Femur (tissue), 1 donor: ENCODE measurements at regions not wholly inside any gene's neighbourhood (a gene's known extent, or its start where the extent isn't known, plus 50 kb on each side); places are given as distances from the start of the nearest gene placed in this dataset.

ENCODE experiments used
- DNase-seq: peaks from one replicate; pipeline ENCODE4 v3.0.0-alpha.2; 2017

DNA sequence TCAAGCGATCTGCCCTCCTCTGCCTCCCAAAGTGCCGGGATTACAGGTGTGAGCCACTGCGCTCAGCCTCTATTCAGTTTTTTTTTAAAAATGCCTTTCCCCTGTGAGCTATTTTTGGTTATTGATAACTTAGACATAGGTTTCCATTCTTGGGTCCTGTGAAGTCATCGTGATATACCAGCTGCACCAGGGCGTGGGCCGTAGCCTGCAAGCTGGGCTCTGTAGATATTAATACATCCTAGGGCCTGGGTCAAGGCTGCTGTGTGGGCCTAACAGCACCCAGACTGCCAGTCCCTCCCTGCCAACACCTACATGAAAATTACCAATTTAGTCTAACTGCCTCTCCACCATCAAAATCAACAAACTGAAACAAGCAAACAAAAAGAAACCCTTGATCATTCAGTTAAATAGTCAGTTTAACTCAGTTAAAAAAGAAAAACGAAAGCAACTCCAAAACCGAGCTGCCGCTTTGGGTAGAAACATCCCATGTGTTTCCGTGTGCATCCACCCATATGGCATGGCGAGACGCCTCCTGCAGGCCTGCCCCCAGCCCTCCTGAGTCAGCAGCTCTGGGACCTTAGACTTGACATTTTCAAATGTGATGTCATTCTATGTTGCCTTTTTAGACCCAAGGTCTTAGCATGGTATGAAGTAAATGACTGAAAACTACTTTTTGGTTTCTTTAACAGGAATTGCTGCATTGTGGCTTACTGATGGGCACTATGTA, 330.2 kb downstream of the GLRX3 start:
- DNase-seq: no peak

DNA sequence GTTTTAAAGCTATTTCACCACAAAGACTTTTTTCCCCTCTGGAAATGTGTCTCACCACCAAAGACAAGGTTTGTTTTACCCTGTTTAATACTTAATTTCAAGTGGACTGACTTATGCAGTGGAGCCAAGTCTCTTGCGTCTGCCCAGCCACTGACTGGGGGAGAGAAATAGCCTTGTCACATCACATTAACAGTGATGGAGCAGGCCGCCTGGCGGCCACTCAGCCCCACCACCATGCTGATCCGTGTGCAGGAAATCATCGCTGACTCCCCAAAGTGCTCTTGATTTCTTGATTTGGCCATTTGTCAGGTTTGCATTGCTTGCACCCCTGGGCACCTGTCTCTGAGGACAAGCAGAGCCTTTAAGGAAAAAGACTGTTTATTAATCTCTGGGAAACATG, 334.1 kb downstream of the GLRX3 start:
- DNase-seq: peak; percentile 5

DNA sequence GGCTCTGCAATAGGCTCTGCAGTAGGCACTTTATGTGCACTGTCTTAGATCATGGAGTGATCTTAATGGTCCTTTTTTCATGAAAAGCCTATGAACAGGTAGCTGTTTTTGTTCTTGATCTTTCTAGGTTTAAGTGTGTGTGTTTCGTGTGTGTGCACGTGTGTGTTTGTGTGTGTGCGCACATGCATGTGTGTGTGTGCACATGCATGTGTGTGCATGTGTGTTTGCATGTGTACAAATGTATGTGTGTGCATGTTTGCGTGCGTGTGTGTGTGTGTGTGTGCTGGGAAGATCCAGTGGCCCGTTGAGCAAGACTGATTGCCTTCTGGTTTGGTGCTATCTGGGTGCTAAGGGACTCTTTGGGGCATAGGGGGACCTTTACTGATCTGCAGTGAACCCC, 334.8 kb downstream of the GLRX3 start:
- no peak for DNase-seq

DNA sequence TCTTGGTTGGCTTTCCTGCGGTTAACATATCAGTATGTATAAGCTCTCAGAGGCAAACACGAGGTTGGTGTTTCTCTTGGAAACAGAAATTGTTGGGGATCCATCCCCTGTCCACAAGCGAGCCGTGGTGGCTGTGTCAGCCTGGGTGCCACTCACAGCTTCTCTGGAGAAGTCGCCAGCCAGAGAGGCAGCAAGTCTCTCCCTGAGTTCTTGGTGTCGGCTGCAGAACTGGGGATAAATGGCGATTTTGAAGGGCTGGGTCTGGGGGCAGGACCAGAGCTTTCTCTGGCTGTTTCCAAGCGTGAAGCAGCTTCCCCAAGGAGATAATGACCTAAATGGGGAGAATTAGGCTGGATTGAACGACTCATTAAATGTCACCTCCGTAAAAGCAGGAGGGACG, 335.3 kb downstream of the GLRX3 start:
- DNase-seq: peak; percentile 3

DNA sequence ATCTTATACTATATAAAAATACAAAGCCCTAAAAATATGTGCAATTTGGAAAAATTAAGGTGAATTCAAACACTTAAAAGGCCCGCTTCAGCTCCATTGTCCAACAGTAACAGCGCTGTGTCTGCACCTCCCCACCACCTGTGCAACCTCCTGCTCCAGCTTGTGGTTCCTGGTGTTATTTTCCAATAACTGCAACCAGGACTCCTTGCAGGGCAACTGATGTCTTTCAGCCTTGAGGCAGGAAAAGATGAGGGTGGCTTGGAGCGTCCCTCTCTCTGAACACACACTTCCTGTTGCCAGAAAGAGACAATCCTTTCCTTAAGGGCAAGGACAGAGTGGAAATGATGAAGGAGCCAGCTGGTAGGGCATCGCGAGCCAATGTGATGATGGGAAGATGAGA, 336.0 kb downstream of the GLRX3 start:
- no peak for DNase-seq

DNA sequence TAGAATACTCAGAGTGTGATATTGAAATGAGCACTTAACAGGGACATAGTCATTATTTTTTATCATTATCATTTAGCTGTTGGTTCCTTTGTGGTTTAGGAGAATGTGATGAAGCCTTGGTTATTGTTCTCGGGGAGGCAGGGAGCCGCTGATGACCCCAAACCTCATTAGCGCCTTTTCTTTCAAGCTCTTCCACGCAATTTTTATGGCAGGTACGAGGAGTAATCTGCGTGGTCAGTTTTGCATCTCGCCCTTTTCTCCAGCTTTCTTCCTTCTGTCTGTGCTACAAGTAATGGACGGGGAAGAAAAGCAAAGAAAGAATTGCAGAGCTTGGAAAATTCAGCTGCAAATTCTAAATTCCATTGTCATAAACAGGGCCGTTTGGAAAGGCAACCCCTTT, 338.4 kb downstream of the GLRX3 start:
- DNase-seq: no peak

DNA sequence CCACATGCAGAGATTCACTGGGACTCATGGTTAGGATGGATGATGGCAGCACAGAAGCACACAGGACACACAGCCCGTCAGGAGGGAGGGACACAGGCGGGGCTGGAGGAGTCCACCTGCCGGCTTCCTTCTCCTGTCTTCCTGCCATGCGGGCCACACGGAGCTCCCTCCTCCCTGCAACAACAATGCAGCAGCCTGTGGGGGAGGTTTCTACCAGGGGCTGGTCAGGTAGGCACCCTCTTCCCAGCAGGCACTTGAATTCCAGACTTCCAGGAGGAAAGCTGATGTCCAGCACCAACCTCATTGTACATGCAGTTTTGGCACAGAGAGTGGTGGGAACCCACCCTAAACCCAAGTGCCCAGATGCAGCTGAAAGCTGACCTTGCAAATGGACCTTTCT, 341.2 kb downstream of the GLRX3 start:
- no peak for DNase-seq

DNA sequence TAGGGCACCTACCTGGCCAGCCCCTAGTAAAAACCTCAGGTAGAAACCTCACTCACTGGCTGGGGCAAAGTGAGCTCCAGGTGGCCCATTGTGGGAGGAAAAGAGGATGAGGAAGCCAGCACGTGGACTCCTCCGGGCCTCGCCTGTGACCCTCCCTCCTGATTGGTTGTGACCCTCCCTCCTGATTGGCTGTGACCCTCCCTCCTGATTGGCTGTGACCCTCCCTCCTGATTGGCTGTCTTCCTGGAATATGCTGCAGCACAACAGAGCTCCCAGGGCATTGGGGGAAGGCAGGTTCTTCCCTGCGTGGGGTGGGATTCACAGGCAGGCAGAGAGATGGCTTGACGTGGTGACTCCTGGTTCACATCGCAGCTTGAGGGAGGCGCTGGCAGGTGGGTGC, 343.0 kb downstream of the GLRX3 start:
- DNase-seq: no peak

DNA sequence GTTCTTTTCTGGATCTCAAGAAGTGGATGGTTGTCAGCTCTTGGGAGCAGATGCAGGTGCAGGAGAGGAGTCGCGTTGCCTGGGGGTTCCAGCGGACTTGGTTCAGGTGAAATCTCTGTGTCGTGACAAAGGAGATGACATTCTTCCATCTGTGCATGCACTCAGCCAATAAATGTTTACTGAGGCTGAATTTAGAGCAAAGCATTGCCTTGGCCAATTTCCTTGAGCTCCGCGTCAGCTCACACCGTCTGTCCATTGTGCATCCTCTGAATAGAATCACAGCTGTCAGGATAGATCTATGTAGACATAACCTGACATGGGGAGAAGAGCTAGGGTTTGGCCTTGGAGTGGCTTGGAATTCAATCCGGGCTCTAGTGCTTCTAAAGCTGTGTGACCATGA, 343.7 kb downstream of the GLRX3 start:
- no peak for DNase-seq

DNA sequence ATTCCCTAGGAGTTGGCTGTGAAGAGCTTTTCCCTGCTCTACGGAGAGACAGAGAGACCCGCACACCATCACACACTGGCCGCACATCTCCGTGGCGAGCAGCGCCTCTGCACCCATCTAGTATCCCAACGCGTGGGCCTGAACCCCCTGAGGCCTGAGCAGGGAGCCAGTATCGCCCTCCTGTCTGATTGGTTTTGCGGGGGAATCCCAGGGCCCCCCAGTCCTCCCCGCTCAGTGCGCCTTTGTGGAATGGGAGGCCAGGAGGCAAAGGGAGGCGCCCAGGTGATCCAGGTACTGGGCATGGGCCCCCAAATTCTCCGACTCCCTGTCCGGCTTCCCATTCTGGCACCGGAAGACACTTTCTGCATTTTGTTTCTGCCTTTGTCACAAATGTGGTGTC, 344.3 kb downstream of the GLRX3 start:
- no peak for DNase-seq

DNA sequence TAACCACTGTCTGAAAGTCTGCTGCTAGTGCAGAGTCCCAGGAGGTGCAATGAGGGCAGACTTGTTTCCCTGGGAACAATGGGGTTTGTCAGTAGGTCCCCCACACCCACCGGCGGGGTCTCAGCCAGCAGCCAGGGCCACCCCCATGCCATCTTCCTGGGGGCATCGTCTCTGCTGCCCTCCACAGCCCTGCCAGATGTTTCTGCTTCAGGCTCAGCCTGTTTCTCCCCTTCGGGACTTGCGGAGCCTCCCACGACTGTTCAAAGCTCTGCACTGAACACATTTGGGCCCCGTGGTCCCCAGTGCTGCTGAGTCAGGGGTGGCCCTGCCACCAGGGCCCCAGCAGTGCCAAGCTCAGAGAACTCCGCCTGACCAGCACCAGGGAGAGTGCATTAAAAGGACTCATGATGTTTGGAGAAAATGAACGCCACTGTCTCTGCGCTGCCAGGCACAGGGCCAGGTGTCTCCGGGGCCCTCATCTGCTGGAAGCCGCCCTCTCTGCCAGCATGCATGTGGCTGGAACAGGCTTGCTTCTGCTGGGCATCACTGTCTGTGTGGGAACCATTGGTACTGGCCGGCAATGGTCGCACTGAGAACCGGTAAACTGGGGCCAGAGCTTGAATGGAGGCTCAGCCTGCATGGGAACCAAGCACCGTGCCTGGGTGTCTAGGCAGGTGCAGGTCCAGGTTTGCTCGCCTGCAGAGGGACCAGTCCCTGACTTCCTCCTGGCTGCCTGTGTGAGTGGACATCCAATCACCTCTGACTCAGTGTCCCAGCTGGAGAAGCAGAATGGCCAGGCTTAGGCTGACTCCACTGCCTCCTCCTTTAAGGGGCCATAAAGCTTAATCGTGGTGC, 345.1 kb downstream of the GLRX3 start:
- DNase-seq: peak; percentile 9

DNA sequence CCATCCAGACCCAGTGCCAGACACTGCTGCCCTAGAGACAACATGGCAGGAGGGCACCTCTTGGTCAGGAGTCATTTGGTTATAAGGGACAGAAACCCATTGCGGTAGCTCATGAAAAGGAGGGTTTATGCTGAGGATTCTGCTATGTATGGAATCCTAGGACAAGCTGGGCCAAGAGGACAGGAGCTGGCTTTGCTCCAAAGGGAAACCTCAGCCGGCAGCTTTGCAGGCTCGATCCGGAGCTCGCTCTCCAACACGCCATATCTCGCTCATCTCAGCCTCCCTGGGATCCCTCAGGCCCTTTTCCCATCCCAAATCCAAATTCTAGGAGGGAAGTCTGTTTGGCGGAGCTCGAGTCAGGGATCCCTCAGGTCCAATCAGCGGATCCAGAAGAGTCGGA, 345.7 kb downstream of the GLRX3 start:
- peak; percentile 17 for DNase-seq

DNA sequence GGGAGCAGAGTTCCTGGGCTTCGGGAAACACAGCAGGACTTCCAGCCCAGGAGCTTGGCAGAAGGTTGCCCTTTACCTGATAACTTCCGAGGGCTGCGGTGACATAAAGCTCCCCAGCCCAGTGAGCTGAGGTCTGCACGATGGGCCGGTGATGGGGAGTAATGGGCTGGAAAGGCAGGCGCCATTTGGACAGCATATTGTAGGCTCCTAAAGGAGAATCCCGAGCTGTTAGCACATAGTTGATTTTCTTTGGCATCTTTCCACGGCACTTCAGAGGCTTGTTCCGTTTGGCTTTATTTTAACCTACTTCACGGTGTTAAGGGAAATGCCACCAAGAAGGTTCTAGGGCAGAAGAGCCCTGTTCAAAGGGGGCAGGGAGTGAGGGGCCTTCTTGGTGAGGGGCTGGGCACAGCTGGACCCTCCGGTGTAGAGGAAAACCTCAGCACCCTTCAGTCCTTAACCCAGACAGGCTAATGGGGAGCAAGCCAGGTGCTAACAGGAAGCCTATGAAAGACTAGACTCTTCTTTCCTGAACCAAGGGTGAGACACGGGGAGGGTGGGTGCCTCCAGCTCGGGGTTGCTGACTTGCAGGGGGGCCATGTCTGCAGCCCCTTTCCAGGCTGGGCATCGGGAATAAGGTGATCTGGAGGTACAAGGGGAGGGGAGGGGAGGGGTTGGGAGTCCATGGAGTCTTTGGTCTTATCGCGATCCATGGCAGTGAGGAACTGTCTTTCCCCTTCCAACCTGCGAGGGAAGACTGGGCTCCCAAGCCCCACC, 347.7 kb downstream of the GLRX3 start:
- peak; percentile 8 for DNase-seq

DNA sequence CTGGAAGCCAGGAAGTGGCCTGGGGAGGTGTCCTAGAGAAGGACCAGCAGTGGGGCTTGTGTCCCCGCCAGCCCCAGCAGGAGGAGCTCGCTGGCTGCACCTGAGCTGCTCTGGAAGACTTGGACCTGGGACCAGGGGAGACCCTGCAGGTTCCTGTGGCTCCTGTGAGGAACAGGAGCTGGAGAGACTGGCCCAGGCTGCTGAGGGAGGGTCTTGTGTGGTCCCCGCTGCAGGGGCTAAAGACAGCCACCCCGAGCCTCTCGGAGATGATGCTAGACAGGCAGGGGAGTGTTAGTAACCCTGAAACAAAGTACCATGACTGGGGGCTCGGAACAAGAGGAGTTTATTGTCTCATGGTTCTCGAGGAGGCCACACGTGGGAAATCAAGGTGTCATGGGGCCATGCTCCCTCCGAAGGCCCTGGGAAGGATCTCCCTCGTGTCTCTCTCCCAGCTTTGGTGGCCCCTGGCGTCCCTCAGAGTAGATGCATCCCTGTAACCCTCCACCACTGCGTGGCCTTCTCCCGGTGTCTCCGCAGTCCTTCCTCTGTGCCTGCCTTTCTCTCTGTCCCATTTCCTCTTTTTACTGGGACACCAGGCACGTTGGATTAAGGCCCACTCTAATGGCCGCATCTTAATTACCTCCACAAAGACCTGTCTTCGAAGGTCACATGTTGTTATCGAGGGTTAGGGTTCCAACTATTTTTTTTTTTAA, 348.4 kb downstream of the GLRX3 start:
- peak; percentile 5 for DNase-seq

DNA sequence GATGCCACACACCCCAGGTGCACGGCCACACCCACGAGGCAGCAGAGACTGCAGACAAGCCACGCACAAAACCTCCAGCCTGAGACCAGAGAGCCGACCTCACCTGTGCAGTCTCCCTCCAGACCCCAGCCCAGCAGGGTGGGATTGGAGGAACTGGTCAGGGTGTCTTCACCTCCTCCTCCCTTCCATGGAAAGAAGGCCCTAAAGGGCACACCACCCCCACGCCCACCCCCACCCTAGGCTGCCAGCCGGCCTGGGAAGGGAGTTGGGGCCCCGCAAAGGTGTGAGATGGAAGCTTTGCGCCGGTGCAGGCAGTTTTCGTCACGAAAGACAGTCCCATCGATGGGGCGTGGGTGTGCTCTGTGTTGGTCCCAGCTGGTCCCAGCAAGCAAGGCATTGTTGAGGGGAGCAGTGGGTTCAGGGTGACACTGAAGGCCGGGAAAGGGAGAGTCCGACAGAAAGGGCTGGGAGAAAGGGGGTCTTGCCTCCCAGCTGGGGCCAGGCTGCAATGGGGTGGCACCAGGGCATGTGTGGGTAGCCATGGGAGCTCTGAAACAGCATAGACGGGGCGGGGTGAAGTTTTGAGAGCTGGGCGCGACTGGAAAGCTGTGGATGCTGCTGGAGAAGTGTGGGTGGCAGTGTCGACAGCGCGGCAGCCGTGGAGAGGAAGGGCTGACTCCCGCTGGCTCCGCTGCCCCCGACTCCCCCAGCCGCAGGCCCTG, 349.2 kb downstream of the GLRX3 start:
- DNase-seq: peak; percentile 5

DNA sequence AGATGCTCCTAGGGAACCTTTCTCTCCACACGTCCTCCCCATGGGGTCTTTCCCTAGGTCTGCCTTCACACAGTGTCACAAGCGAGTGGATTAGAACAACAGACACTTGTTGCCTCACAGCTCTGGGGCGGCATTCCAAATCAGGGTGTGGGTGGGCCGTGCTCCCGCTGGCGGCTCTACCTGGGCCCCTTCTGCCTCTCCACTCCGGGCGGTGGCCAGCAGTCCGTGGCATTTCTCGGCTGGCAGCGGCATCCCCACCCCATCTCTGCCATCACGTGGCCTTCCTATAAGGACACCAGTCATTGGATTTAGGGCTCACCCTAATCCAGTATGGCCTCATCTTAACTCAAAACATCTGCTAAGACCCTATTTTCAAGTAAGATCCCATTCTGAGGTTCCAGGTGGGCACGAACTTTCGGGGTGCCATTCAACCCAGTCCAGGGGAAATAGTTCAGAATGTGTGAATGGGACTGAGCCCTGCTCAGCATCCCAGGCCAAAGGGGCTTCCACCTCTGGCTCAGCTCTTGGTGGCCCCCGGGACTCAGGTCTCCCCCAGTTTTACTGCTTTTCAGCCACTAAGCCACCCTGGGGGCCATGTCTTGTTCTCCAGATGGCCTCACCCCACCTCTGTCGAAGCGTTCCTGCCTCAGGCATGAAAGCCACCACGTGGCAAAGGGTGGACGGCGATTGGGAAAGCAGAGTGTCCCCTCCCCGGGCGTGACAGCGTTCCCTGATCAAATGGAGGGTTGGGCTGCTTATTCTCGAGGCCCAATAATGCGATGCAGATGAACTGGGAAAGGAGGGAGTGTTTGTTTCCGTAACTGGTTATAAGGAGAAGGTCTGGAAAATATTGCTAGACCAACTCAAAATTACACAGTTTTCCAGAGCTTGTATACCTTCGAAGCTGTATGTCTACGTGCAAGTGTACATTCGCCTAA, 350.0 kb downstream of the GLRX3 start:
- peak; percentile 14 for DNase-seq

DNA sequence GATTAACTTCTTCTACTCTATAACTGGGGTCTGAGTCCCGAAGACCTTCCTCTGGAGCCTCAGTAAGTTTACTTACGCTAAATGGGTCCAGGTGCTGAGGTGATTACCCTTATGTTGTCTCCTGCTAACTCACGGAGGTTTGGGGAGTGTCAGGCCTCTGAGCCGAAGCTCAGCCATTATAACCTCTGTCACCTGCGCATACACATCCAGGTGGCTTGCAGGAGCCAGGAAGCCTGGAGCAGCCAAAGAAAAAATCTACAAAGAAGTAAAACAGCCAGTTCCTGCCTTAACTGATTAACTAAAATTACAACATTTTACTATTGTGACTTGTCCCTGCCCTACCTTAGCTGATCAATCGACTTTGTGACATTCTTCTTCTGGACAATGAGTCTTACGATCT, 350.7 kb downstream of the GLRX3 start:
- DNase-seq: no peak

DNA sequence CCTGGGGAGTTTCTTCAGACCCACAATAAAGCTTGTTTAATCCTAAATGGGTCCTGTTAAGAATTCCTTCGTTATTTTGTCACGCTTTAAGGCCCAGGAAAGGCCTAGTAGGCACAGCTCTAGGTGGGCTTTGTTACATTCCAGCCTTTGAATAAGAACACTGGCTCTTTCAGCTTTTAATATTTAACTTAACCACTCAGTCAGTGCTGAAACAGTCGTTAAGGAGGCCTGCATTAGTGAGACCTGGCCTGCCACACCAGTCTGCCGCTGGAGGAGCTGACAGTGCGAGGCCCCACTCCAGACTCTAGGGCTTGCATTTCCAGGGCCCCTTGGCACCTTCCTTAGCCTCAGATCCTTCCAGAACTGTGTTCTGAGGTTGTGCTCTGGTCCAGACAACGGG, 351.4 kb downstream of the GLRX3 start:
- DNase-seq: no peak

DNA sequence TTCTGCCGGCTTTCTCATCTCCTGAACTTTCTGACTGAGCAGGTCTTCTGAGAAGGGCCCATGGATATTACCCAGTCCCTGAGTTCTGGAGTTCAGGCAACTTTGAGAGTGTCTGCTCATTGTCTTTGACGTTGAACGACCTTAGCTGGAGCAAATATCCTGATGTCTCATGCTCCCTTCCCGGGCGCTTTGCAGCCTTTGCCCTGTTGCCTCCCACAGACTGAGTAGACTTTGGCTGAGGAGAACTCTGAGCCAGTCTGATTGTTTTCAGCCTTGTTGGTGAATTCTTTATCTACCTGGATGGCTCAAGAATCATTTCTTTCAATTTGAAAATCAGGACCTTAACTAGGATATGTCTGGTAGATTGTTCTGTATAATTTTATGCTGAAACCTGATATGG, 353.7 kb downstream of the GLRX3 start:
- no peak for DNase-seq

DNA sequence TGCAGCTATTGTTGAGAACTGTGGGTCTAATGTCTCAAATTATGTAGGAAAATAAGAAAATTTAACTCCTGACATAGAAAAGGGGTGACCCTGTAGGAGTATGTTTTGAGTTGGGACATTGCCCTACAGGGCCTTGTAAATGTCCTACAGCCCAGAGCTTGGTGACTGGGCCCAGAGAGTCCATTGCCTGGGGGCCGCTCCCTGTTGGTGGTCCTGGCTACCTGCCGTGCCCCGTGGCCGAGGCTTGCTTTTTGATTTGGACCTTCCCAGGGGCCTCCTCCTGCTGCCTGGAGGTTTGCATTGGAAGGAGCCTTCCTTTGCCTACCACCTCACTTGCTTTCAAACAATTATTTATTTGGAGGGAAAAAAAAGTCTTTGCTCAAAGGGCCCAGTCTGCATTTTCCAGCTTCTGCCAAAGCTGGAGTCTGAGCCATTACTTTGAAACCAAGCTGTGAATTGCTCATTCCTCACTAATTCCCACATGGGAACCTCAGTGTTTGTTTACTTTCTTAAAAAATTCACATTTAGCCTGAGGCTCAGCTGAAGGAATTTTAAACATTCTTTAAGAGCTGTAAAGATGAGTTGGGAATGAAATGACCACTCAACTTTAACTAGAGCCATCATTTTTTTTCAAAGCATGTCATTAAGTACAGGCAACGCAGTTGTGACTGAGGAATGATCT, 355.0 kb downstream of the GLRX3 start:
- DNase-seq: peak; percentile 9

DNA sequence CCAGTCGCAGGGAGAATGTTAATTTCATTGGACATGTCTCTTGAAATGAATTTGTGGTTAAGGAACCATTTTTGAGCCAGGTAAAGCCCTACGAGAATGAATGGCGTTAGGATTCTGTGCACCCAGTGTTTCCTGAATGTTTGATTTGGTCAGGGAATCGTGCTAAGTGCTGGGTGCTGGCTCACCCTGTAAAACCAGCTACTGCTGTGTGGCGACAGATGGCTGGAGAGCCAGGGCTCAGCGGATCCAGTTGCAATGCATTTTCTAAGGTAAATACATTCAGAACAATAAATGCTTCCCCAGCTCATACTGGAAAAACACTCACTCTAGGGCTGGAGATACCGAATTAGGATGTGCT, 355.5 kb downstream of the GLRX3 start:
- no peak for DNase-seq
